HEK293 (cell line): ENCODE measurements at regions not wholly inside any gene's neighbourhood (a gene's known extent, or its start where the extent isn't known, plus 50 kb on each side); places are given as distances from the start of the nearest gene placed in this dataset.

Experiments used
- CTCF ChIA-PET: fragments of 350-600 bp; formaldehyde crosslinking; extraction: SDS; loops from one replicate; lab custom pipeline; 2021; ENCODE audit warnings: antibody characterized with exemption; lab: Yijun Ruan, JAX
- POLR2A ChIA-PET: fragments of 300-600 bp; formaldehyde crosslinking; extraction: SDS; loops from one replicate; lab custom pipeline; 2020; ENCODE audit warnings: antibody characterized with exemption, inconsistent platforms; lab: Yijun Ruan, JAX
- H3K27ac ChIP-seq: fragments of 200-500 bp; sonication (Bioruptor generic); 2 replicates; pipeline ENCODE4 v1.5.1; 2014; ENCODE audit warnings: low read depth, low read length, control low read depth, inconsistent platforms; ENCODE audit errors: extremely low read depth
- H3K36me3 ChIP-seq, 2 experiments: fragments of 200-500 bp in 1 of 2; sonication (Bioruptor generic) in 1 of 2; 1 replicate in 1 of 2; 2 replicates in 1 of 2; pipeline ENCODE4 v1.5.1; 2014 to 2017; ENCODE audit warnings: inconsistent platforms in 2 of 2, low read length in 2 of 2; ENCODE audit not compliant: control insufficient read depth in 2 of 2, insufficient read depth in 1 of 2
- H3K4me1 ChIP-seq: fragments of 200-500 bp; sonication (Bioruptor generic); 2 replicates; pipeline ENCODE4 v1.5.1; 2014; ENCODE audit warnings: mild to moderate bottlenecking, low read length, inconsistent platforms; ENCODE audit not compliant: control insufficient read depth, insufficient read depth
- H3K4me3 ChIP-seq: 2 replicates; pipeline ENCODE4 v1.5.1; 2011; ENCODE audit warnings: low read depth, mild to moderate bottlenecking, control low read depth, low read length, moderate library complexity
- H3K9me3 ChIP-seq: fragments of 200-500 bp; sonication (Bioruptor generic); 2 replicates; pipeline ENCODE4 v1.5.1; 2014; ENCODE audit warnings: low read depth, low read length, inconsistent platforms; ENCODE audit not compliant: control insufficient read depth, insufficient read depth
- ATF2 ChIP-seq: fragments of 450-650 bp; formaldehyde crosslinking; IDR thresholded peaks from 2 replicates; pipeline ENCODE4 v1.5.1; 2016; ENCODE audit warnings: missing biosample characterization, missing genetic modification characterization, low read depth
- BCL11B ChIP-seq: fragments of 450-650 bp; formaldehyde crosslinking; IDR thresholded peaks from 2 replicates; pipeline ENCODE4 v1.5.1; 2016; ENCODE audit warnings: low read depth, missing biosample characterization, missing genetic modification characterization
- CTCF ChIP-seq: fragments of 450-650 bp; formaldehyde crosslinking; IDR thresholded peaks from 2 replicates; pipeline ENCODE4 v1.5.1; 2016; ENCODE audit warnings: missing biosample characterization, missing genetic modification characterization
- GLIS1 ChIP-seq: fragments of 450-650 bp; formaldehyde crosslinking; IDR thresholded peaks from 2 replicates; pipeline ENCODE4 v1.5.1; 2016; ENCODE audit warnings: missing biosample characterization, missing genetic modification characterization
- IKZF3 ChIP-seq: fragments of 450-650 bp; IDR thresholded peaks from 2 replicates; pipeline ENCODE4 v1.5.0; 2018; ENCODE audit warnings: missing biosample characterization, mild to moderate bottlenecking, missing genetic modification characterization, moderate library complexity
- ZBTB48 ChIP-seq: fragments of 450-650 bp; formaldehyde crosslinking; IDR thresholded peaks from 2 replicates; pipeline ENCODE4 v1.5.1; 2016; ENCODE audit warnings: missing biosample characterization, missing genetic modification characterization
- ZNF19 ChIP-seq: fragments of 450-650 bp; formaldehyde crosslinking; IDR thresholded peaks from 2 replicates; pipeline ENCODE4; 2016; ENCODE audit warnings: missing biosample characterization, missing genetic modification characterization, low read depth
- ZNF2 ChIP-seq: fragments of 450-650 bp; formaldehyde crosslinking; IDR thresholded peaks from 2 replicates; pipeline ENCODE4 v1.5.1; 2016; ENCODE audit warnings: missing biosample characterization, missing genetic modification characterization
- ZNF362 ChIP-seq: fragments of 450-650 bp; formaldehyde crosslinking; IDR thresholded peaks from 2 replicates; pipeline ENCODE4 v1.5.1; 2016; ENCODE audit warnings: missing biosample characterization, missing genetic modification characterization
- ZNF423 ChIP-seq: fragments of 450-650 bp; formaldehyde crosslinking; IDR thresholded peaks from 2 replicates; pipeline ENCODE4 v1.5.1; 2016; ENCODE audit warnings: missing biosample characterization, missing genetic modification characterization
- ZNF544 ChIP-seq: fragments of 450-650 bp; formaldehyde crosslinking; IDR thresholded peaks from 2 replicates; pipeline ENCODE4 v1.5.0; 2017; ENCODE audit warnings: missing biosample characterization, missing genetic modification characterization
- ZNF654 ChIP-seq: fragments of 450-650 bp; formaldehyde crosslinking; IDR thresholded peaks from 2 replicates; pipeline ENCODE4 v1.5.1; 2016; ENCODE audit warnings: low read depth, missing biosample characterization, missing genetic modification characterization
- ZNF670 ChIP-seq: fragments of 450-650 bp; formaldehyde crosslinking; IDR thresholded peaks from 2 replicates; pipeline ENCODE4 v1.5.1; 2016; ENCODE audit warnings: missing biosample characterization, missing genetic modification characterization, low read depth
- ZSCAN16 ChIP-seq: fragments of 450-650 bp; formaldehyde crosslinking; IDR thresholded peaks from 2 replicates; pipeline ENCODE4 v1.5.1; 2016; ENCODE audit warnings: missing biosample characterization, missing genetic modification characterization
- TF ChIP-seq, protein P1 (sequence below): fragments of 450-650 bp; formaldehyde crosslinking; IDR thresholded peaks from 2 replicates; pipeline ENCODE4 v1.5.1; 2016; ENCODE audit warnings: missing biosample characterization, missing genetic modification characterization
- TF ChIP-seq, protein P2 (sequence below): fragments of 450-650 bp; formaldehyde crosslinking; IDR thresholded peaks from 2 replicates; pipeline ENCODE4 v1.5.1; 2016; ENCODE audit warnings: missing biosample characterization, missing genetic modification characterization
- TF ChIP-seq, protein P3 (sequence below): fragments of 450-650 bp; formaldehyde crosslinking; conservative IDR thresholded peaks from 2 replicates; pipeline ENCODE4 v1.5.1; 2016; ENCODE audit warnings: low read depth, missing biosample characterization, missing genetic modification characterization

- POLR2A ChIA-PET: no interaction called here
- CTCF ChIA-PET: no interaction called here
- Histone ChIP-seq H3K27ac (no peak overlapping the region), H3K4me3 (no peak overlapping the region), H3K36me3 (no peaks in the 10 kb centered on the region), H3K4me1 (no peaks in the 10 kb centered on the region), H3K9me3 (no peaks in the 10 kb centered on the region)
- TF ChIP-seq ATF2 (tag by site-specific recombination): no peak
- TF ChIP-seq, protein P1, sequence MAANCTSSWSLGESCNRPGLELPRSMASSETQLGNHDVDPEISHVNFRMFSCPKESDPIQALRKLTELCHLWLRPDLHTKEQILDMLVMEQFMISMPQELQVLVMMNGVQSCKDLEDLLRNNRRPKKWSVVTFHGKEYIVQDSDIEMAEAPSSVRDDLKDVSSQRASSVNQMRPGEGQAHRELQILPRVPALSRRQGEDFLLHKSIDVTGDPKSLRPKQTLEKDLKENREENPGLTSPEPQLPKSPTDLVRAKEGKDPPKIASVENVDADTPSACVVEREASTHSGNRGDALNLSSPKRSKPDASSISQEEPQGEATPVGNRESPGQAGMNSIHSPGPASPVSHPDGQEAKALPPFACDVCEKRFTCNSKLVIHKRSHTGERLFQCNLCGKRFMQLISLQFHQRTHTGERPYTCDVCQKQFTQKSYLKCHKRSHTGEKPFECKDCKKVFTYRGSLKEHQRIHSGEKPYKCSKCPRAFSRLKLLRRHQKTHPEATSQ: no peak
- TF ChIP-seq, protein P2, sequence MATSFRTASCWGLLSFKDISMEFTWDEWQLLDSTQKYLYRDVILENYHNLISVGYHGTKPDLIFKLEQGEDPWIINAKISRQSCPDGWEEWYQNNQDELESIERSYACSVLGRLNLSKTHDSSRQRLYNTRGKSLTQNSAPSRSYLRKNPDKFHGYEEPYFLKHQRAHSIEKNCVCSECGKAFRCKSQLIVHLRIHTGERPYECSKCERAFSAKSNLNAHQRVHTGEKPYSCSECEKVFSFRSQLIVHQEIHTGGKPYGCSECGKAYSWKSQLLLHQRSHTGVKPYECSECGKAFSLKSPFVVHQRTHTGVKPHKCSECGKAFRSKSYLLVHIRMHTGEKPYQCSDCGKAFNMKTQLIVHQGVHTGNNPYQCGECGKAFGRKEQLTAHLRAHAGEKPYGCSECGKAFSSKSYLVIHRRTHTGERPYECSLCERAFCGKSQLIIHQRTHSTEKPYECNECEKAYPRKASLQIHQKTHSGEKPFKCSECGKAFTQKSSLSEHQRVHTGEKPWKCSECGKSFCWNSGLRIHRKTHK (tag by site-specific recombination): no peak
- TF ChIP-seq GLIS1 (tag by site-specific recombination): no peak
- no peak for TF ChIP-seq ZNF19 (tag by site-specific recombination)
- TF ChIP-seq ZBTB48: no peak
- TF ChIP-seq, all 188 proteins: peak for 0
Measured at GRCh38 chr12:24582954-24583601, 365.8 kb downstream of the BCAT1 start.

DNA sequence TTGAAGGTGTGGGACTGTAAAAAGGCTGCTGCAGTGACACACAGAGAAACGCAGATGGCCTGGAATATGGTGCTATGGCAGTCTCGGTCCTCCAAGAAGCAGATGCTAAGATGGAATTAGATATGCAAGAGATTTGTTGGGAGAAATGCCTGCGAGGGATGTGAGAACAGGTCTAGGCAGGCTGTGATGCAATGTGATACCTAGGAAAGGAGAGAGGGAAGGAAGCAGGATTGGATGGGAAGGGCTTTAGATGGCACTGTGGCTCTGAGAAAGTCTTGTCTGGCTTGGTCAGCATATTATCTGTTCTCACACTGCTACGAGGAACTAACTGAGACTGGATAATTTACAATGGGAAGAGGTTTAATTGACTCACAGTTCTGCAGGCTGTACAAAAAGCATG lies 374.4 kb downstream of the BCAT1 start:
- Histone ChIP-seq H3K27ac (no peak overlapping the region), H3K4me1 (no peaks in the 10 kb centered on the region), H3K9me3 (no peaks in the 10 kb centered on the region), H3K4me3 (no peak overlapping the region), H3K36me3 (no peaks in the 10 kb centered on the region)
- ChIA-PET POLR2A (no interaction called here), CTCF (no interaction called here)
- TF ChIP-seq ZNF670 (no peak), CTCF (tag by site-specific recombination) (0 out of 2 replicates have a peak, but pooled peaks have one; percentile 16), ZNF423 (no peak), ZNF654 (tag by site-specific recombination) (peak; percentile 15)

DNA sequence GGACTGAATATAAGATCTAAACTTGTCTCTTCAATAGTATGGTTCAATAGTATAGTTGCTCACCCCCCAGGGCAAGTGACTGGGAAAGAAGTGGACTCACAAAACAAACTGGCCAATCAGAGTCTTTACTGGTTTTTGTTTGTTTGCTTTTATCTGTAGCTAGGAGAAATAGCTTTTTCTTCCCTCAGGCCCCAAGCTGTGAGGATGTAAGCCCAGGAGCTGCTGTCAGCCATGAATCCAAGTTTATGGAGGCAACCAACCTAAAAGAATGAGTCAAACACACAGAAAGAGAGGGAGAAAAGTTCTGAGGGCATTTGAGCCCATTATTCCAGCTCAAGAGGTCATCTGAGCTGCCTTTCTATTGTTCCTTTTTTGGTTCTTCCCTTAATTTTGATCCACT lies 375.3 kb downstream of the BCAT1 start:
- POLR2A ChIA-PET: no interaction called here
- no peaks in the 10 kb centered on the region for H3K9me3 ChIP-seq
- no peaks in the 10 kb centered on the region for H3K36me3 ChIP-seq
- TF ChIP-seq, protein P3, sequence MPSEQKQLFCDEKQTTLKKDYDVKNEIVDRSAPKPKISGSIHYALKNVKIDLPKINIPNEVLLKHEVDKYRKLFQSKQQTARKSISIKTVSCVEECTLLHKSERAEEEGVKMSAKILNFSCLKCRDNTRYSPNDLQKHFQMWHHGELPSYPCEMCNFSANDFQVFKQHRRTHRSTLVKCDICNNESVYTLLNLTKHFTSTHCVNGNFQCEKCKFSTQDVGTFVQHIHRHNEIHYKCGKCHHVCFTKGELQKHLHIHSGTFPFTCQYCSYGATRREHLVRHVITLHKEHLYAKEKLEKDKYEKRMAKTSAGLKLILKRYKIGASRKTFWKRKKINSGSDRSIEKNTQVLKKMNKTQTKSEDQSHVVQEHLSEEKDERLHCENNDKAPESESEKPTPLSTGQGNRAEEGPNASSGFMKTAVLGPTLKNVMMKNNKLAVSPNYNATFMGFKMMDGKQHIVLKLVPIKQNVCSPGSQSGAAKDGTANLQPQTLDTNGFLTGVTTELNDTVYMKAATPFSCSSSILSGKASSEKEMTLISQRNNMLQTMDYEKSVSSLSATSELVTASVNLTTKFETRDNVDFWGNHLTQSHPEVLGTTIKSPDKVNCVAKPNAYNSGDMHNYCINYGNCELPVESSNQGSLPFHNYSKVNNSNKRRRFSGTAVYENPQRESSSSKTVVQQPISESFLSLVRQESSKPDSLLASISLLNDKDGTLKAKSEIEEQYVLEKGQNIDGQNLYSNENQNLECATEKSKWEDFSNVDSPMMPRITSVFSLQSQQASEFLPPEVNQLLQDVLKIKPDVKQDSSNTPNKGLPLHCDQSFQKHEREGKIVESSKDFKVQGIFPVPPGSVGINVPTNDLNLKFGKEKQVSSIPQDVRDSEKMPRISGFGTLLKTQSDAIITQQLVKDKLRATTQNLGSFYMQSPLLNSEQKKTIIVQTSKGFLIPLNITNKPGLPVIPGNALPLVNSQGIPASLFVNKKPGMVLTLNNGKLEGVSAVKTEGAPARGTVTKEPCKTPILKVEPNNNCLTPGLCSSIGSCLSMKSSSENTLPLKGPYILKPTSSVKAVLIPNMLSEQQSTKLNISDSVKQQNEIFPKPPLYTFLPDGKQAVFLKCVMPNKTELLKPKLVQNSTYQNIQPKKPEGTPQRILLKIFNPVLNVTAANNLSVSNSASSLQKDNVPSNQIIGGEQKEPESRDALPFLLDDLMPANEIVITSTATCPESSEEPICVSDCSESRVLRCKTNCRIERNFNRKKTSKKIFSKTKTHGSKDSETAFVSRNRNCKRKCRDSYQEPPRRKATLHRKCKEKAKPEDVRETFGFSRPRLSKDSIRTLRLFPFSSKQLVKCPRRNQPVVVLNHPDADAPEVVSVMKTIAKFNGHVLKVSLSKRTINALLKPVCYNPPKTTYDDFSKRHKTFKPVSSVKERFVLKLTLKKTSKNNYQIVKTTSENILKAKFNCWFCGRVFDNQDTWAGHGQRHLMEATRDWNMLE (tag by site-specific recombination): no peak
- TF ChIP-seq BCL11B (no peak), ZSCAN16 (tag by site-specific recombination) (no peak), IKZF3 (tag by site-specific recombination) (no peak), ZNF2 (no peak), ZNF544 (tag by site-specific recombination) (no peak), ZNF362 (no peak)
- no peak overlapping the region for H3K4me3 ChIP-seq
- CTCF ChIA-PET: no interaction called here
- H3K4me1 ChIP-seq: no peaks in the 10 kb centered on the region
- no peak overlapping the region for H3K27ac ChIP-seq
